GM23248 (cell line): ENCODE measurements at regions not wholly inside any gene's neighbourhood (a gene's known extent, or its start where the extent isn't known, plus 50 kb on each side); places are given as distances from the start of the nearest gene placed in this dataset.

Experiments used
- EZH2 ChIP-seq: fragments of 200-600 bp; sonication (generic); IDR thresholded peaks from 2 replicates; pipeline ENCODE4 v1.6.1; 2018; ENCODE audit warnings: antibody characterized with exemption, mild to moderate bottlenecking; ENCODE audit not compliant: insufficient read depth, poor library complexity, severe bottlenecking
- EZH2phosphoT487 ChIP-seq: fragments of 200-600 bp; sonication (generic); IDR thresholded peaks from 2 replicates; pipeline ENCODE4 v1.6.1; 2018; ENCODE audit warnings: antibody characterized with exemption, moderate library complexity, mild to moderate bottlenecking, low read depth; ENCODE audit not compliant: insufficient read depth

DNA sequence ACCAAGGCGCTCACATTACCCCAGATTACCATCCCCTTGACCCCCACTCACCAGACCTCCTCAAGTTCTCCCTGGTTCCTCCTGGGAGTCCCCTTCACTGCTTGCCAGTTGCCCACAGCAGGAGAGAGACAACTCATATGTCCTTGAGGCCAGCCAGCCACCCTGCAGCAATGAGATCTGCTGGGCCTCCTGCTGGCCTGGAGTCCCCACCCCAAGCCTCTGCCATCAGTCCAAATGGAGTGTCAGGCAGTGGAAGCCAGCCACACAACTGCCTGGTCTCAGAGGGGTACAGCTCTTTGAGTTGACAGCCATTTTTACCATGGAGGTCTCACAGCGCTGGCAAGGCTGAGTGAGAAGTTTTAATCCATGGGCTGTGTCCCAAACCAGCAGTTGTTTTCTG, 53.0 kb upstream of the EXOC4 start:
- TF ChIP-seq EZH2phosphoT487 = no peak
- no peak for TF ChIP-seq EZH2
